NT2/D1 (cell line): ENCODE measurements at regions not wholly inside any gene's neighbourhood (a gene's known extent, or its start where the extent isn't known, plus 50 kb on each side); places are given as distances from the start of the nearest gene placed in this dataset.
"Not testable (repeated sequence)": the region's sequence is repeated elsewhere in the genome, so short reads cannot be mapped to it uniquely, and the experiment has no call there.

Experiments used
- DNase-seq: peaks from one replicate; pipeline ENCODE4 v3.0.0-alpha.2; 2011; ENCODE audit warnings: low read depth, low spot score
- H3K27me3 ChIP-seq: 2 replicates; pipeline ENCODE4 v1.6.0; 2011; ENCODE audit warnings: mild to moderate bottlenecking; ENCODE audit not compliant: insufficient read length, insufficient read depth
- H3K36me3 ChIP-seq: 2 replicates; pipeline ENCODE4 v1.6.1; 2011; ENCODE audit warnings: mild to moderate bottlenecking, low read length, mixed read lengths; ENCODE audit not compliant: insufficient read depth, insufficient read length
- H3K4me1 ChIP-seq: 2 replicates; pipeline ENCODE4 v1.5.1; 2011; ENCODE audit not compliant: insufficient read depth, insufficient read length
- H3K4me3 ChIP-seq: 2 replicates; pipeline ENCODE4 v1.5.1; 2011; ENCODE audit warnings: low read depth; ENCODE audit not compliant: insufficient read length
- H3K9ac ChIP-seq: 2 replicates; pipeline ENCODE4 v1.6.0; 2011; ENCODE audit warnings: low read depth; ENCODE audit not compliant: insufficient read length
- H3K9me3 ChIP-seq: 2 replicates; pipeline ENCODE4 v1.5.1; 2011; ENCODE audit warnings: mild to moderate bottlenecking, low read length; ENCODE audit not compliant: insufficient read depth
- SUZ12 ChIP-seq: IDR thresholded peaks from 2 replicates; pipeline ENCODE4 v1.6.1; 2011; ENCODE audit not compliant: insufficient read length, insufficient read depth; ENCODE audit errors: extremely low read depth
- YY1 ChIP-seq: IDR thresholded peaks from 2 replicates; pipeline ENCODE4 v1.6.1; 2011; ENCODE audit not compliant: insufficient read length, insufficient read depth
- ZNF274 ChIP-seq: IDR thresholded peaks from 2 replicates; pipeline ENCODE4 v1.6.1; 2011; ENCODE audit warnings: mild to moderate bottlenecking, low read depth, low read length

DNA sequence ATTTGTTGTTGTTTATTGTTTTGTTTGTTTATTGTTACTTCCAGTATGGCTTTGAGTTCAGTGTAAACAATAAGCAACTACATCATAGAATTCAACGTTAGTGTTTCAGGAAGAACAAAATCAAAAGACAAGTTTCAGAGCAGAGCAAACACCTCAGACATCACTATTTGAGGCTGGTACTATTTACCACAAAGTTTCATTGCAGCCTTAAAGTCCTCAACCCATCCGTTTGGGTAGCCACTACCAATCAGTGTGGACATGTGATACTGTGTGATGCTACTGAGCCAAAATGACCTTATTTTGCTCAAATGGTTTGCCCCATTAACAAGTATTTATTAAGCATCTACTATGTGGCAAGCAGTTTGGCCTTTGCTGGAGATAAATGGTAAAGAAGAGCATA lies 458.5 kb upstream of the PTGER4 start:
- no peak for DNase-seq
- H3K36me3 ChIP-seq, result no peaks in the 10 kb centered on the region
- no peaks in the 10 kb centered on the region for H3K27me3 ChIP-seq
- no peak overlapping the region for H3K4me3 ChIP-seq
- H3K4me1 ChIP-seq, result no peaks in the 10 kb centered on the region
- H3K9me3 ChIP-seq, result peaks cover 6% of the 10 kb centered on the region; the same call in 1 of the 2 replicates
- H3K9ac ChIP-seq, result no peak overlapping the region
- no peak for TF ChIP-seq ZNF274
- no peak for TF ChIP-seq SUZ12

DNA sequence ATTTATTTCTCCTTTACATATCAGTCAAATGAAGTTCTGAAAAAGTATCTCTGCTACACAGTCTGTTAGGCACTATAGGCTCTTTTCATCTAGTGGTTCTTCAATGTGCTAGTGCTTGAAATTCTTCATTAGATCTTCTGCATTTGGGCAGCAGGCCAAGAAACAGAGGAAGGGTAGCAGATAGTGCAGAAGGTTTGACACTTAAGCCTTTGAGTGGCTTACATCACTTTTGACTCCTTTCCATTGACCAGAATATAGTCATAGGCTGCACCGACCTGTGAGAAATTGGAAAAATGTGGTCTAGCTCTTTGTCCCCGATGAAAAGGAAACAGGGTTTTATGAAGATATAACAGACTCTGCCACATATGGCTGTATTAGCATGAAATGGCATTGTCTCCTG lies 459.5 kb upstream of the PTGER4 start:
- TF ChIP-seq SUZ12, result no peak
- TF ChIP-seq YY1, result no peak
- no peak for TF ChIP-seq ZNF274
- Histone ChIP-seq H3K9ac (no peak overlapping the region), H3K27me3 (no peaks in the 10 kb centered on the region), H3K4me3 (no peak overlapping the region), H3K36me3 (no peaks in the 10 kb centered on the region), H3K4me1 (no peaks in the 10 kb centered on the region), H3K9me3 (peaks cover 6% of the 10 kb centered on the region; the same call in 1 of the 2 replicates)
- no peak for DNase-seq

DNA sequence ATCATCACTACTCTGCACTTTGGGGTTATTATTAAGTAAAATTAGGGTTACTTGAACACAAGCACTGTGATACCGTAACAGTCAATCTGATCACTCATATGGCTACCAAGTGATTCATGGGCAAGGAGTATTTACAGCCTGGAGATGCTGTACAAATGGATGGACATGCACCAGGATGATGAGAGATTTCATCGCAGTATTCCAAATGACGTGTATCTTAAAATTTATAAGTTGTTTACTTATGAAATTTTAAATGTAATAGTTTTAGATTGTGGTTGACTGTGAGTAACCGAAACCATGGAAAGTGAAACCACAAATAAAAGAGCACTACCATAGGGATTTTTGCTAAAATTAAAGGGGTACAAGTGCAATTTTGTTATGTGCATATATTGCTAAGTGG lies 462.2 kb upstream of the PTGER4 start:
- Histone ChIP-seq H3K36me3 (no peaks in the 10 kb centered on the region), H3K9me3 (peaks cover 6% of the 10 kb centered on the region; the same call in 1 of the 2 replicates), H3K4me3 (no peak overlapping the region), H3K27me3 (no peaks in the 10 kb centered on the region), H3K9ac (no peak overlapping the region), H3K4me1 (no peaks in the 10 kb centered on the region)
- DNase-seq, result no peak
- no peak for TF ChIP-seq YY1
- TF ChIP-seq ZNF274, result no peak
- TF ChIP-seq SUZ12, result no peak

DNA sequence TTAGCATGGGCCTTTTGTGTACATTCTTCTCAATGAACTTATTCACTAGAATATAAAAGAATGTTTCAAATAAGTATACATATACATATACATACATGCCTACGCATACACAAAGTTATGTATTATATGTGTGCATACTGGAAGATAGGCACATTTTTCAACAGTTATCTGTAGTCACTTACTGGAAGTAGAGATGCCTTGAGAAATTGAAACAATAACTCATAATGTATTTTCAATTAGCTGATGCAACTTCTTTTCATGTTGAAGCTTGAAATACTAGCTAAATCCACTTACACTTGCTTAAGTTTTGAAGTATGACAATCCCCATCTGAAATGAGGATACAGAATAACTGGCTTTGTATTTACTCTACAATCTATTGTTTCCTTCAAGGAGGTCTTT lies 469.0 kb upstream of the PTGER4 start:
- DNase-seq, result no peak
- Histone ChIP-seq H3K36me3 (no peaks in the 10 kb centered on the region), H3K9me3 (no peaks in the 10 kb centered on the region), H3K27me3 (no peaks in the 10 kb centered on the region), H3K4me1 (no peaks in the 10 kb centered on the region), H3K4me3 (no peak overlapping the region), H3K9ac (no peak overlapping the region)
- no peak for TF ChIP-seq SUZ12

DNA sequence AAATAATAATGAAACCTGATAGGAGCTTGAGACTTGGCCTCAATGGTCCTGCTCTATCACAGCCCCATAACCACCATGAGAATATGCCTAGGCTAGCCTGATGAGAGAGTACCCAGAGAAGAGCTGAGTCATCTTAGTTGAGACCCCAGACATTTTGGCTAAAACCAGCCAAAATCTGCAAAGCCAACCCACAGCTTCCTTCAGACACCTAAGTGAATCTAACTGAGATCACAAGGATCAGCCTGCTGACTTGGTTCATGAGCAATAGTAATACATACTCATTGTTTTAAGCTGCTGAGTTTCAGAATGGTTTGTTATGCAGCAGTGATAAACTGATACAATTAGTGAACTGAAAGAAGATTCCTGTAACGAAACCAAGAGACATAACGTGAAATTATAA lies 473.7 kb upstream of the PTGER4 start:
- DNase-seq, result no peak
- no peak for TF ChIP-seq SUZ12
- H3K4me3 ChIP-seq, result no peak overlapping the region
- H3K36me3 ChIP-seq, result no peaks in the 10 kb centered on the region
- no peak overlapping the region for H3K9ac ChIP-seq
- H3K27me3 ChIP-seq, result no peaks in the 10 kb centered on the region
- no peaks in the 10 kb centered on the region for H3K9me3 ChIP-seq
- no peaks in the 10 kb centered on the region for H3K4me1 ChIP-seq

DNA sequence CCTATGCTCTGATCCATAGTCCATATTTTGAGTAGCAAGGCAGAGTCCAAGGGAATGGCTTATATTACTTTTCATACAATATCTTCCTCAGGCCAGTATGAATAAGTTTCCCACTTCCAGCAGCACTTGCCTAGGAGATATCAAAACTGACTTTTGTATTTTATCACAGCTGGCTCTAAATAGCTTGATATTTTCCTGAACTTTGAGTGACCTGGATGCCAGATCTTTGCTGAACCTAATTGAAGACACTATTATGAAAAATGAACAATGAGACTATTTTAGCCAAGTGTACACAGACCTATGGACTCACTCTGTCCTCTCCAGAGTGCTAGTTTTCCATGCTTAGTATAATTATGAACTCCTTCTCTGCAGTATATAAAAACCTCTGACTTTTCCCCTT lies 475.6 kb upstream of the PTGER4 start:
- no peak overlapping the region for H3K9ac ChIP-seq
- TF ChIP-seq SUZ12, result no peak
- H3K4me3 ChIP-seq, result no peak overlapping the region
- no peaks in the 10 kb centered on the region for H3K36me3 ChIP-seq
- DNase-seq, result no peak
- H3K9me3 ChIP-seq, result no peaks in the 10 kb centered on the region
- H3K27me3 ChIP-seq, result no peaks in the 10 kb centered on the region
- H3K4me1 ChIP-seq, result no peaks in the 10 kb centered on the region

DNA sequence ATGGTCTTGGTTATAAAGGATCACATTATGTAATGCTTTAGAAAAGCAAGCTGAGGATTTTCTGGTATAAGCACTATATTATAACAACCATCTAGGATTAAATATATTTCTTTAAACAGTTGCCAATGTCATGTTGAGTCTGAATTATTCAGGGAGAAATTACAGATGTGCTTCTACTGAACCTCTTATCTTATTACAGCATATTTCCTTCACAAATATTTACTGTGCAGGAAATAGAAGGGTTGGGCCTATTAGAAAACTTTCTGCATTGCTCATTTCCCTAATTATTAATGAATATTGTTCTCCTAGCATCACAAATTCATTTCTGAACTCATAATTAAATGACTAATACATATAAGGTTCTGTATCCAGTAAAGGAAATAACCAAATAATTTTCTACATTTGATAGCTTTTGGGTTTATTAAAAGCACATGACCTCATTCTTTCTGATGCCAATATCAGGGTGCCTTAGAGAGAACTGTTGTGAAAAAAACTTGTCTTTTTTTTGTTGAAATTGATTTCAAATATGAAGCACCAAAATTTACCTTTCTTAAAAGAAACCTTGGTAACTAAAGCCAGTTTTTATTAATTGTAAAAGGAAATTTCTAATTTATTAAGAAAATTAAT lies 476.8 kb upstream of the PTGER4 start:
- TF ChIP-seq SUZ12, result no peak
- no peak for TF ChIP-seq ZNF274
- no peak for TF ChIP-seq YY1
- H3K4me1 ChIP-seq, result no peaks in the 10 kb centered on the region
- H3K9ac ChIP-seq, result no peak overlapping the region
- no peaks in the 10 kb centered on the region for H3K36me3 ChIP-seq
- no peak for DNase-seq
- H3K4me3 ChIP-seq, result no peak overlapping the region
- no peaks in the 10 kb centered on the region for H3K9me3 ChIP-seq
- no peaks in the 10 kb centered on the region for H3K27me3 ChIP-seq

DNA sequence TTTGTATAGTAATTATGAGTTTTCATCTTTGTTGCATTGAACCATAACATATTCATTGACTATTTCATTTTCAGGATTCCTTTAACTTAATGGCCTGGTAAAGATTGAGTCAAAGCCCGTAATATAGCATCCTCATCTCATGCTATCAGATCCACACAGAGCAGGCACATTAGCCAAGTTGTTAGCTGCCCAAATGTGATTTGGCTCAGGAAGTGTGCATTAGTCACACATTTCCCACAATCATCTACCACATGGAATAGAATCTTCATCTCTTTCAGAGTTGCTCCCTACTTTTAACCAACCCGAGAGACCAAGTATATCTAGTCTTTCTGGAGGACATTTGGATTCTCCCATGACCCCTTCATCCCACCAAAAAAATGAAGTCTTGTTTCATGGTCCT lies 481.0 kb upstream of the PTGER4 start:
- Histone ChIP-seq H3K9ac (no peak overlapping the region), H3K27me3 (no peaks in the 10 kb centered on the region), H3K4me1 (no peaks in the 10 kb centered on the region), H3K4me3 (no peak overlapping the region), H3K36me3 (no peaks in the 10 kb centered on the region), H3K9me3 (no peaks in the 10 kb centered on the region)
- DNase-seq, result no peak
- TF ChIP-seq SUZ12 (no peak), YY1 (no peak), ZNF274 (no peak)

DNA sequence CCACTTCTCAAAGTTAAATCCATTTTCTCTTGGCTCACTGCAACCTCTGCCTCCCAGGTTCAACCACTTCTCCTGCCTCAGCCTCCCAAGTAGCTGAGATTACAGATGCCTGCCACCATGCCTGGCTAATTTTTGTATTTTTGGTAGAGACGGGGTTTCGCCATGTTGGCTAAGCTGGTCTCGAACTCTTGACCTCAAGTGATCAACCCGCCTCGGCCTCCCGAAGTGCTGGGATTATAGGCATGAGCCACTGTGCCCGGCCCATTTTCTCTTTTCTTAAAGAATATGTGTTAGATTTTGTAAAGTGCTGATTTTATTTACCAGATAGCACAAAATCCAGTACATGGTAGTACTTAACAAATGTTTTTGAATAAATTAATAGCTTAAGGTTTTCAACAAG lies 484.1 kb upstream of the PTGER4 start:
- not testable (repeated sequence) for DNase-seq, H3K9ac ChIP-seq, H3K4me1 ChIP-seq, H3K4me3 ChIP-seq, H3K36me3 ChIP-seq, H3K9me3 ChIP-seq, H3K27me3 ChIP-seq
